Dedifferentiated amniotic fluid mesenchymal stem cell (primary cell): ENCODE measurements at regions not wholly inside any gene's neighbourhood (a gene's known extent, or its start where the extent isn't known, plus 50 kb on each side); places are given as distances from the start of the nearest gene placed in this dataset.
"Not testable (repeated sequence)": the region's sequence is repeated elsewhere in the genome, so short reads cannot be mapped to it uniquely, and the experiment has no call there.

Experiments used
- DNase-seq: peaks from one replicate; pipeline ENCODE4 v3.0.0-alpha.2; 2016; ENCODE audit errors: extremely low spot score

GRCh38 chr10:120048391-120048790, 155.9 kb downstream of the SEC23IP start:
- DNase-seq = no peak

DNA sequence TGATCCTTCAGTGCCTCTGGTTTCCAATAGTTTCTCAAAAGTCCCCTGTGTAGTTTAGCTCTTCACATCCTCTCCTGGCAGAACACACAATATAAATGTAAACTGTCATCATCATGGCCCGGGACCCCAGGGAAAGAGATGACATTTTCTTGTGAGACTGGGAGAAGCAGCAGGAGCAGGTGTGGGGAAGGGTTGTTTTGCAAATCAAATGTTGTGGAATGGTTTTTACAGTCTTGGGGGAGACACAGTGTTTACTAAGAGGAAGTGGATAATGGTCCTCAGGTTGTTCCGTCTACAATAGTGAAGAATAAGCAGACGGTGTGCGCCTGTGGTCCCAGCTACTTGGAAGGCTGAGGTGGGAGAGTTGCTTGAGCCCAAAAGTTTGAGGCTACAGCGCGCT, 159.1 kb downstream of the SEC23IP start:
- no peak for DNase-seq

- no peak for DNase-seq
Observed at GRCh38 chr10:120052964-120053702, 160.6 kb downstream of the SEC23IP start.

- DNase-seq = not testable (repeated sequence)
Observed at GRCh38 chr10:120059790-120060189, 167.3 kb downstream of the SEC23IP start.

GRCh38 chr10:120067427-120067826, 174.9 kb downstream of the SEC23IP start:
- DNase-seq = no peak

DNA sequence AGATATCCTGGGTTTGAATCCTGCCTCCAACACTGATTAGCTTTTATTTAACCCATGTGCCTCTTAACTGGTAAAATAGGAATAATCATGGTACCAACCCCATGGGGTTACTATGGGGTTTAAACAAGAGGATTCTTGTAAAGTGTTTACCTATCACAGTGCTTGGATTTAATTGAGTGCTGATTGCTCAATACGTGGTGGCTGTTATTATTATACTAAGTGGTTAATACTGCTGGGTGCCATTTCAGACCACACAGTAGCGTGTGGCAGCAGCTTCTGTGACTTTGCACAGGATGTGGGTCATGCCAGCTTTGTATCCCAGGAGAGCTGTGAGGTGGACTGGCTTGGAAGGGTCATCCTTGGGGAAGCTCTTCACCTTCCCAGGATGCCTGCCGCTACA, 177.2 kb downstream of the SEC23IP start:
- no peak for DNase-seq

- no peak for DNase-seq
Observed at GRCh38 chr10:120075349-120075748, 182.8 kb downstream of the SEC23IP start.

DNA sequence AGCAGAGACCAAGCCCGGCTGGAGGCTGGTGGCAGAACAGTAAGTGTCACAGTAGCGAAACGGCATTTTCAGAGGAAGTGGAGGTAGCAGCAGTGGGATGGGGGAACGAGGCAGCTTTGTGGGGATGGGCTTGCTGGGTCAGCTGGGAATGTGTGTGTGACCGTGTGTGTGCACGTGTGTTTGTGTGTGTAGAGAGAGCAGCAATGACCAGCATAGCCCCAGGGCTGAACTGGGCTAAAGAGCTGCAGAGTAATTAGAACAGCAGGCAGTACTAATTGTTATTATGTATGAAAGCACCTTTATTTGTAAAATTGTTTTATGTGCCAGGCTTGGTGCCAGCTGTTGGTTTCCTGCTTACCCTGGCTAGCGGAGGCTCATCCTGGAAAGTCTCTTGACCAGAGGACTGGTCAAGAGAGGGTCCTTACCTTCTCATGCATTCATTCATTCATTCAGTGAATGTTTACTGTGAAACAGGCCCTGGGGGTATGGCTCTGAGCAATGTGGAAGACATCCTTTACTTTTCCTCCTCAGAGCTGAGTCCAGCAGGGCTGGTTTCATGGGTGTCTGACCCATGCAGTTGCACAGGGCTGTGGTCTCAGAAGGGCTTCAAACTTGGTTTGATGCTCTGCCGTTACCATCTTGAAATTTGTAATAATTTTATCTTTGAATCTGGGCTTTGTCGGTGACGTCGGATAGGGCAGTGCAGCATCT, 184.6 kb downstream of the SEC23IP start:
- DNase-seq = no peak

DNA sequence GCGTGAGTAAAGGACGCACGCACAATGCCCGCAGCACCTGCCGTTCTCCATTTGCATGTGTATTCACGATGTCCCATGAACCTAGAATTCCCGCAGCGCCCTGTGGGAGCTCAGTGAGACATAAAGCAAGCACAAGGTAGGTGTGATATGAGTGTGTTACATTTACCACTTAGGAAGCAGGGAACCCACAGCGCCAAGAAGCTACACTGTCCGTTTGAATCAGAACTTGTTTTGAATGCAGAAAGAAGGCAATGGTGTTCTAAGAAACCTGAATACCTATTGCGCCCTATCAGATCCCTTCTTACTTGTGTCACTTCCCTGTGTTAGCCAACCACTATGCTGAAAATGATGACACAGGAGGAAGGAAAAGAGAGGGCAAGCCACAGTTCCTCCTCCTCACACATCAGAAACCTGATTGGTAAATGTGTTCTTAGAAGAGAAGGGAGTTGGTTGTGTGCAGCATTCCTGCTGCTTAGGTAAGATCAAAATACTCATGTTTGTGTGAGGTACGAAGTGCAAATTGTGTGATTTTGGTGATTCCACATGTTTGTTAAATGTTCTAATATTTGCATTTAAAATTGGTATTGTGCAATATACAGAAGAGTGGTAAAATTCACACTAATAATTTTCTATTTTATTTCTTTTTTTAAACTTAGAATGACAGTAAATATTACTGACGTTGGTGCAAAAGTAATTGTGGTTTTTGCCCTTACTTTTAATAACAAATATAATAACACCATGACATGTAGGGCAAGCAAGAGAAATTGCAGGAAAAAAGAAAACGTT, 185.4 kb downstream of the SEC23IP start:
- no peak for DNase-seq

- no peak for DNase-seq
Observed at GRCh38 chr10:120085096-120085796, 192.7 kb downstream of the SEC23IP start.

DNA sequence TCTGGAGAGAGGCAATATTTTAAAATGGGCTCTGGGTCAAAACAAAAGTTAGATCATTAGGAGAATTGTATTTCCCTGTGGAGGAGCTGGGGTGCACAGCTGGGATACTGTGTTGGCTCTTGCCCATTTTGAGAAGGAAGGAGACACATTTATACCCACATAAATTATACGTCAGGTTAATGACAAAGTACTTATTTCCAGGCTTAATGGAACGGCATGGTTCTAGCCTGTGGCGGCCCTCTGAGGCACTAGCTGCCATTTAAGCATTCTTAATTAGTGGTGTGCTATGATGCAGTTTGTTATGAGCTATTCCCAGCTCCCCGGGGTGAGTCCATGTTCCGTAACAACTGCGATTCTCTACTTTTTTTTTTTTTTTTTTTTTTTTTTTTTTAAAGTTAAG, 193.5 kb downstream of the SEC23IP start:
- DNase-seq = no peak

GRCh38 chr10:120087109-120087508, 194.6 kb downstream of the SEC23IP start:
- no peak for DNase-seq

GRCh38 chr10:120095875-120096274, 203.3 kb downstream of the SEC23IP start:
- no peak for DNase-seq

- no peak for DNase-seq
Observed at GRCh38 chr10:120097766-120098165, 205.2 kb downstream of the SEC23IP start.

DNA sequence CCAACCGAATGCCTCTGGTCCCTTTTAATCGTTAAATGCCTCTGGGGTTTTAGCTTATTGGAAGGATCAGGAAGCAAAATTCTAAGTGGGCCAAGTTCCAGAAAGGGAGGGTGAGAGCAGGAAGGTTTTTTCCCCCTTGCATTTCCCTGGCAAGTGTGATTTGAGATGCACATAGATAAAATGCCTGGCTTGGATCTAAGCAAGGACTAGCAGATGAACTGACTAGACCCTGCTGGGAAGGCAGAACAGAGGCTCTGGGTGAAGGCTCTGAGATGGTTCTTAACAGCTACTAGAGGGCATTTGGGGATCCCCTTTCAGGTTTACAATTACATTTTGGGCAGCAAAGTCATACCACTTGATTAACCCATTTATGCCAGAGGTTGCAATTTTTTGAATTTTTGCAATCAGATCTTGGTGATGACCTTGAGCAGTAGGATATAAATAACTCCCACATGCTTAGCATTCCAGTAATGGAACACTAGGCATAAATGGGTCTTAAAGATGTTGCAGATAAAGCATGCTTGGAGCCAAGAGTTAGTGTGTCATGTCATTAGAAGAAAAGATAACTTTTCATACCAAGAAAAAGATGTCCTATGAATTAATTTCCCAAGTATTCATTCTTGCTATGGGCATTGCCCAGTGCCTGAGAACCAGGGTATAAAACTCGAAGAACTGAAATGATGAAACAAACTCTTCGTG, 205.9 kb downstream of the SEC23IP start:
- no peak for DNase-seq

GRCh38 chr10:120103738-120104560, 211.4 kb downstream of the SEC23IP start:
- DNase-seq = no peak

DNA sequence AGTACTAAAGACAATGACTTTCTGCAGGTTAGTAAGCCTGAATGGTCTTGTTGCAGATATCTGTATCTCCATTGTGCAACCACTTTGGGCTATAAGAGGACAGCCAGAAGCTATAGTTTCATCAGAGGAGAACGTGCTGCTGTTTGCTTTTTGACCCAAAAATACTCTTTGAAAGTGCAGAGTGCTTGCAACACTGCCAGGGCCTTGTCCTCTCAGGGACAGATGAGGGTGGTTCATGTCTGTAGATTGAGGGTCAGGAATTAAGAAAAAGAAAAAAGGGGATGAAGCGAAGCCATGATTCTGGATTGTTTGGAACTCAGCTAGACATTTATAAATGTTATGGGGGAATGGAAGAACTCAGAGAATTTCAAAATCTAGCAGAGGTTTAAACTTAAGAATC, 212.5 kb downstream of the SEC23IP start:
- DNase-seq = no peak

DNA sequence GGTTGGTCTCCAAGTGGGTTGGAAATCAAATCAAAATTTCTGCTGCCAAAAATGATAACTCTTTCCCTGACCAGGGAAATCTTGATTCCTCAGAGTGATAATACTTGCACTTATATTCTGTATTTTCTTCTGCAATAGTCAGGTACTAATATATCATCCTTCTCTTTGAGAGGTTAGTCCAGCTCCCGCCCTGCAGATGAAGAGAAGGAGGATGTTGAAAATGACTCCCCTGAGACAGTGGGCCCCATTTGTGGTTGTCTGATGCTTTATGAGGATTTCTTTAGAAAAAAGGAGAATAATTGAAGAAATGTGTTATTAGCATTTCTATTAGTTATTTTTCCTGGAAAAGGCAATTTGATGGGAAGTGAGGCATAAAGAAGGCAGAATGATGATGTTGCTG, 213.0 kb downstream of the SEC23IP start:
- DNase-seq = no peak

DNA sequence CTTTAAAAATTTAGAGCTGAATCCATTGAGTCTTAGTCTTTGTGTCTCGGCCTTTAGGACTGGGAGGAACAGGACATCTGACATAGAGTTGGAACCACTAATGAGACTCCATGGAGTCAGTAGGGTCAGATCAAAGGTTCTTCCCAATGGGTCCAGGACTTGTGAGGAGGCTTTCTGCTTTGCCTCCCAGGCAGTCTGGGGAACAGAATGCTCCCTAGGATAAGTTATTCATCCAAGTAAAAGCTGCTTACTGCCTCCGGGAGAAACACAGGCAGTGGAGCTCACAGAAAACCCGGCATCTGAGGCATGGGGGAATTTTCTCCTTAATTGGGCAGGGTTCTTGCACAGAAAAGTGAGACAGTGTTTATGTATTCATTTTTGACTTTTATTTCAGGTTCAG, 216.4 kb downstream of the SEC23IP start:
- DNase-seq = no peak

DNA sequence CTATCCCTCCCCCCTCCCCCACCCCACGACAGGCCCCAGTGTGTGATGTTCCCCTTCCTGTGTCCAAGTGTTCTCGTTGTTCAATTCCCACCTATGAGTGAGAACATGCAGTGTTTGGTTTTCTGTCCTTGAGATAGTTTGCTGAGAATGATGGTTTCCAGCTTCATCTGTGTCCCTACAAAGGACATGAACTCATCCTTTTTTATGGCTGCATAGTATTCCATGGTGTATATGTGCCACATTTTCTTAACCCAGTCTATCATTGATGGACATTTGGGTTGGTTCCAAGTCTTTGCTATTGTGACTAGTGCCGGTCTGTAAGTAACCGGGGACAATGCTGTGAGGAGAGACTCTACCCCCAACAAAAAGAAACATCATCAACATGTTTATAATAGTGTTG, 217.2 kb downstream of the SEC23IP start:
- not testable (repeated sequence) for DNase-seq

- no peak for DNase-seq
Observed at GRCh38 chr10:120110196-120110595, 217.7 kb downstream of the SEC23IP start.
